GM12874 (cell line): ENCODE measurements at regions not wholly inside any gene's neighbourhood (a gene's known extent, or its start where the extent isn't known, plus 50 kb on each side); places are given as distances from the start of the nearest gene placed in this dataset.

Source experiments
- CTCF ChIP-seq: IDR thresholded peaks from 2 replicates; pipeline ENCODE4 v1.5.1; 2011; ENCODE audit warnings: low read depth, mild to moderate bottlenecking, control low read depth, low read length, moderate library complexity; ENCODE audit not compliant: insufficient read depth

- no peak for TF ChIP-seq CTCF
Measured at GRCh38 chr2:22907330-22907729, 477.6 kb upstream of the KLHL29 start.

GRCh38 chr2:22912398-22912797 is 472.6 kb upstream of the KLHL29 start:
- TF ChIP-seq CTCF, result no peak

GRCh38 chr2:22929998-22930397 is 455.0 kb upstream of the KLHL29 start:
- TF ChIP-seq CTCF, result no peak

GRCh38 chr2:22930781-22931180 is 454.2 kb upstream of the KLHL29 start:
- TF ChIP-seq CTCF, result no peak

DNA sequence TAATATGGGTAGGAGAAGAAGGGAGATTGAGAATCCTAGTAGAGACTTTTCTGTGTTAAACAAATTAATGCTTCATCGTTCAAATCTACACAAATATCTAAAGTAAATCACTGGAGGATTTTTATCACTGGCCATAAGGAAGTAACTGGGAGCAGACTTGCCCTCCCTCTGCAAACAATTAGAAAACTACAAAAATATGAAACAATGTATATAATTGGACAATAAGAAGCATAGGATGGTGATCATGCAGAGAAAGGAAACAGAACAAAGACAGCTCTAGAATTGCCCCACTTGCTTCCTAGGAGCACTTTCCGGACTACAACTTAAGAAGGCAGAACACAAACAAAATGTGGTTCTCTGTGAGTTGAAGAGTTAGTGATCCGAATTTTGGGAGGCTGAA is 452.7 kb upstream of the KLHL29 start:
- no peak for TF ChIP-seq CTCF

- no peak for TF ChIP-seq CTCF
Measured at GRCh38 chr2:22934747-22935146, 450.2 kb upstream of the KLHL29 start.

GRCh38 chr2:22942441-22942840 is 442.5 kb upstream of the KLHL29 start:
- TF ChIP-seq CTCF, result no peak

GRCh38 chr2:22944143-22944542 is 440.8 kb upstream of the KLHL29 start:
- TF ChIP-seq CTCF, result no peak
